Breast epithelium (tissue), 3 donors: ENCODE measurements at regions not wholly inside any gene's neighbourhood (a gene's known extent, or its start where the extent isn't known, plus 50 kb on each side); places are given as distances from the start of the nearest gene placed in this dataset.

ENCODE experiments used
- POLR2A ChIP-seq: fragments of 450-650 bp; IDR thresholded peaks from one replicate; pipeline ENCODE4 v1.6.1; 2016; ENCODE audit warnings: antibody characterized with exemption, mild to moderate bottlenecking, moderate library complexity
- POLR2AphosphoS5 ChIP-seq, 3 donors: sonication (generic); formaldehyde crosslinking; IDR thresholded peaks; one replicate each; pipeline ENCODE4 v1.6.1; 2017; ENCODE audit warnings: antibody characterized with exemption in 3 of 3
- TF ChIP-seq, protein P1 (sequence below), 3 donors: fragments of 450-650 bp; IDR thresholded peaks; one replicate each; pipeline ENCODE4 v1.5.1; 2016 to 2017; ENCODE audit warnings: antibody characterized with exemption in 3 of 3, mild to moderate bottlenecking in 3 of 3, moderate library complexity in 3 of 3

GRCh38 chr15:39360452-39360851 is 220.4 kb upstream of the THBS1 start:
- TF ChIP-seq, protein P1, sequence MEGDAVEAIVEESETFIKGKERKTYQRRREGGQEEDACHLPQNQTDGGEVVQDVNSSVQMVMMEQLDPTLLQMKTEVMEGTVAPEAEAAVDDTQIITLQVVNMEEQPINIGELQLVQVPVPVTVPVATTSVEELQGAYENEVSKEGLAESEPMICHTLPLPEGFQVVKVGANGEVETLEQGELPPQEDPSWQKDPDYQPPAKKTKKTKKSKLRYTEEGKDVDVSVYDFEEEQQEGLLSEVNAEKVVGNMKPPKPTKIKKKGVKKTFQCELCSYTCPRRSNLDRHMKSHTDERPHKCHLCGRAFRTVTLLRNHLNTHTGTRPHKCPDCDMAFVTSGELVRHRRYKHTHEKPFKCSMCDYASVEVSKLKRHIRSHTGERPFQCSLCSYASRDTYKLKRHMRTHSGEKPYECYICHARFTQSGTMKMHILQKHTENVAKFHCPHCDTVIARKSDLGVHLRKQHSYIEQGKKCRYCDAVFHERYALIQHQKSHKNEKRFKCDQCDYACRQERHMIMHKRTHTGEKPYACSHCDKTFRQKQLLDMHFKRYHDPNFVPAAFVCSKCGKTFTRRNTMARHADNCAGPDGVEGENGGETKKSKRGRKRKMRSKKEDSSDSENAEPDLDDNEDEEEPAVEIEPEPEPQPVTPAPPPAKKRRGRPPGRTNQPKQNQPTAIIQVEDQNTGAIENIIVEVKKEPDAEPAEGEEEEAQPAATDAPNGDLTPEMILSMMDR (IDR thresholded peaks at IDR 0.05) = no peak
- TF ChIP-seq POLR2A = no peak
- TF ChIP-seq POLR2AphosphoS5 (IDR thresholded peaks at IDR 0.05) = no peak
